ENCODE measurements at regions not wholly inside any gene's neighbourhood (a gene's known extent, or its start where the extent isn't known, plus 50 kb on each side); places are given as distances from the start of the nearest gene placed in this dataset.

GRCh38 chr5:107282061-107282460 lies 388.7 kb downstream of the EFNA5 start:
- Histone ChIP-seq H3K9me1 (ENCODE audit: insufficient read depth, low read length) (no peaks in the 10 kb centered on the region), H3K27me3 (ENCODE audit: control insufficient read depth, insufficient read depth, low read length) (no peaks in the 10 kb centered on the region), H3K4me2 (ENCODE audit: low read depth, low read length) (no peak overlapping the region), H2BK20ac (ENCODE audit: low read depth, low read length) (no peak overlapping the region), H2AK9ac (replicated peaks; ENCODE audit: low read depth, low read length, poor library complexity) (no peak overlapping the region), H3K56ac (ENCODE audit: extremely low read depth, insufficient read depth, low read length) (no peak overlapping the region), H3K4me1 (ENCODE audit: control insufficient read depth, insufficient read depth, low read length) (no peaks in the 10 kb centered on the region), H2BK15ac (ENCODE audit: low read depth, low read length) (no peak overlapping the region), H3K9ac (ENCODE audit: low read depth, low read length) (no peak overlapping the region), H2AFZ (replicated peaks; ENCODE audit: low read length, poor library complexity) (no peak overlapping the region), H3K79me1 (ENCODE audit: low read depth in 1 of 2, low read length in 2 of 2) (no peaks in the 10 kb centered on the region), H3K27ac (ENCODE audit: insufficient read depth, low read length) (no peak overlapping the region), H4K5ac (ENCODE audit: low read depth, low read length) (no peak overlapping the region), H2AK5ac (ENCODE audit: low read depth, low read length) (no peak overlapping the region), H3K9me3 (ENCODE audit: control insufficient read depth, insufficient read depth, low read length) (no peaks in the 10 kb centered on the region), H2BK120ac (ENCODE audit: low read depth, low read length) (no peak overlapping the region), H4K8ac (ENCODE audit: low read depth in 2 of 2, low read length in 2 of 2) (no peak overlapping the region), H3K4me3 (ENCODE audit: insufficient read depth, low read depth, low read length) (no peak overlapping the region), H3K14ac (replicated peaks; ENCODE audit: low read depth, low read length) (no peak overlapping the region), H3K4ac (ENCODE audit: low read depth, low read length) (no peak overlapping the region), H2BK5ac (ENCODE audit: low read depth, low read length, poor library complexity, severe bottlenecking) (no peak overlapping the region), H4K20me1 (ENCODE audit: insufficient read depth, low read length) (no peaks in the 10 kb centered on the region), H3K18ac (ENCODE audit: low read depth, low read length) (no peak overlapping the region), H3K23ac (ENCODE audit: low read depth, low read length) (no peak overlapping the region), H4K91ac (ENCODE audit: insufficient read depth, low read depth, low read length) (no peak overlapping the region), H3K36me3 (ENCODE audit: control insufficient read depth, insufficient read depth, low read length) (no peaks in the 10 kb centered on the region)
- POLR2A ChIA-PET (ENCODE audit: unreplicated experiment): no interaction called here
- no CpG with 5 or more reads among the region's 2 CpGs for WGBS, 2 experiments (ENCODE audit: extremely low coverage in 2 of 2, insufficient read length in 1 of 2)
- intact Hi-C loops (cut with micrococcal nuclease) (no loop called here), in situ Hi-C loops (cut with MboI; ENCODE audit: low sequenced_read_pairs) (no loop called here), dilution Hi-C loops (cut with HindIII; ENCODE audit: low sequenced_read_pairs, unreplicated experiment) (no loop called here)
- DNase-seq (no peak), ATAC-seq (ENCODE audit: low read depth) (no peak)
- BruUV-seq (replicated peaks): no TSS peak
- no peak for TF ChIP-seq BHLHE40 (IDR thresholded peaks at IDR 0.05; ENCODE audit: low read depth, low read length)
- TF ChIP-seq CHD1 (IDR thresholded peaks at IDR 0.05; ENCODE audit: low read depth, low read length): no peak
- TF ChIP-seq RAD21 (IDR thresholded peaks at IDR 0.05; ENCODE audit: low read length): no peak
- TF ChIP-seq USF2 (IDR thresholded peaks at IDR 0.05; ENCODE audit: low read depth, low read length): no peak
- TF ChIP-seq POLR2A (IDR thresholded peaks at IDR 0.05; ENCODE audit: low read depth, low read length): no peak
- TF ChIP-seq MAZ (IDR thresholded peaks at IDR 0.05; ENCODE audit: borderline replicate concordance, low read depth, low read length): no peak
- TF ChIP-seq ELK1 (IDR thresholded peaks at IDR 0.05; ENCODE audit: borderline replicate concordance, low read depth, low read length): no peak
- TF ChIP-seq CEBPB (IDR thresholded peaks at IDR 0.05; ENCODE audit: low read depth, low read length): no peak
- no peak for TF ChIP-seq RCOR1 (IDR thresholded peaks at IDR 0.05; ENCODE audit: insufficient replicate concordance, low read length)
- CTCF ChIA-PET: no interaction called here

Measured in IMR-90 (cell line).